Activated T-helper 1 cell treated with anti-CD3 and anti-CD28 coated beads, Interleukin-12 subunit alpha, Interleukin-12 subunit beta, Interleukin-2, Interleukin-4 antibody, amounts not matched to agents 30 ng/mL and 10 ng/mL and 1 ng/mL, durations not matched to agents 14 hours and 24 hours and 36 hours (primary cell): ENCODE measurements at regions not wholly inside any gene's neighbourhood (a gene's known extent, or its start where the extent isn't known, plus 50 kb on each side); places are given as distances from the start of the nearest gene placed in this dataset.
"Not testable (repeated sequence)": the region's sequence is repeated elsewhere in the genome, so short reads cannot be mapped to it uniquely, and the experiment has no call there.

Experiments
- DNase-seq: peaks from one replicate; pipeline ENCODE4 v3.0.0; 2021; ENCODE audit warnings: low spot score
- H3K27ac Mint-ChIP-seq: one replicate; pipeline ENCODE4 v1.8.0; 2021; ENCODE audit warnings: mild to moderate bottlenecking, mixed read lengths
- H3K27me3 Mint-ChIP-seq: one replicate; pipeline ENCODE4 v1.8.0; 2022; ENCODE audit warnings: mild to moderate bottlenecking, moderate library complexity, mixed read lengths; ENCODE audit not compliant: insufficient read depth
- H3K36me3 Mint-ChIP-seq: one replicate; pipeline ENCODE4 v1.8.0; 2021; ENCODE audit warnings: low read depth, mixed read lengths
- H3K4me1 Mint-ChIP-seq: one replicate; pipeline ENCODE4 v1.8.0; 2021; ENCODE audit warnings: low read depth, mixed read lengths
- H3K4me3 Mint-ChIP-seq: one replicate; pipeline ENCODE4 v1.8.0; 2021; ENCODE audit warnings: mild to moderate bottlenecking, moderate library complexity, mixed read lengths
- H3K9me3 Mint-ChIP-seq: one replicate; pipeline ENCODE4 v1.8.0; 2021; ENCODE audit warnings: mixed read lengths
- intact Hi-C: fragments of 100-400 bp; cut with micrococcal nuclease; formaldehyde crosslinking; loops from one replicate; pipeline ENCODE4 v1.15.1; 2024

- H3K36me3 Mint-ChIP-seq = no peaks in the 10 kb centered on the region
- no peak overlapping the region for H3K27ac Mint-ChIP-seq
- DNase-seq = no peak
- H3K4me1 Mint-ChIP-seq = no peaks in the 10 kb centered on the region
- intact Hi-C loops = no loop called here
- peaks cover 1% of the 10 kb centered on the region for H3K9me3 Mint-ChIP-seq
- no peaks in the 10 kb centered on the region for H3K27me3 Mint-ChIP-seq
- no peak overlapping the region for H3K4me3 Mint-ChIP-seq
These were observed 360.2 kb upstream of the ARHGEF26 start for GRCh38 chr3:153760948-153761347.

GRCh38 chr3:153762411-153763235 is 358.6 kb upstream of the ARHGEF26 start:
- no peaks in the 10 kb centered on the region for H3K4me1 Mint-ChIP-seq
- no peaks in the 10 kb centered on the region for H3K27me3 Mint-ChIP-seq
- no peak overlapping the region for H3K4me3 Mint-ChIP-seq
- peaks cover 2% of the 10 kb centered on the region for H3K36me3 Mint-ChIP-seq
- H3K9me3 Mint-ChIP-seq = peaks cover 5% of the 10 kb centered on the region
- intact Hi-C loops = no loop called here
- no peak overlapping the region for H3K27ac Mint-ChIP-seq
- no peak for DNase-seq

GRCh38 chr3:153767601-153768560 is 353.3 kb upstream of the ARHGEF26 start:
- Mint-ChIP-seq H3K27me3 (peaks cover 14% of the 10 kb centered on the region), H3K27ac (no peak overlapping the region), H3K4me1 (no peaks in the 10 kb centered on the region), H3K36me3 (peaks cover 2% of the 10 kb centered on the region), H3K9me3 (peaks cover 22% of the 10 kb centered on the region), H3K4me3 (no peak overlapping the region)
- DNase-seq = no peak
- intact Hi-C loops = loop anchor here (1.0 to 5.0 kb wide), 3 partner anchors 147 to 546 kb away; no protein-coding TSS in a partner anchor

GRCh38 chr3:153768561-153769469 is 352.4 kb upstream of the ARHGEF26 start:
- Mint-ChIP-seq H3K4me3 (no peak overlapping the region), H3K4me1 (no peaks in the 10 kb centered on the region), H3K9me3 (peaks cover 22% of the 10 kb centered on the region), H3K36me3 (peaks cover 2% of the 10 kb centered on the region), H3K27ac (no peak overlapping the region), H3K27me3 (peaks cover 17% of the 10 kb centered on the region)
- intact Hi-C loops = loop anchor here (1.0 to 5.0 kb wide), 7 partner anchors 244 to 743 kb away; partner anchors contain the start of gene RAP2B
- DNase-seq = peak; percentile 35

- Mint-ChIP-seq H3K27ac (no peak overlapping the region), H3K9me3 (no peaks in the 10 kb centered on the region), H3K27me3 (peaks cover 13% of the 10 kb centered on the region), H3K36me3 (no peaks in the 10 kb centered on the region), H3K4me3 (no peak overlapping the region), H3K4me1 (no peaks in the 10 kb centered on the region)
- intact Hi-C loops = no loop called here
- no peak for DNase-seq
These were observed 338.1 kb upstream of the ARHGEF26 start for GRCh38 chr3:153783106-153783505.

GRCh38 chr3:153783741-153784480 is 337.3 kb upstream of the ARHGEF26 start:
- peaks cover 7% of the 10 kb centered on the region for H3K27me3 Mint-ChIP-seq
- DNase-seq = no peak
- H3K9me3 Mint-ChIP-seq = no peaks in the 10 kb centered on the region
- intact Hi-C loops = no loop called here
- no peak overlapping the region for H3K27ac Mint-ChIP-seq
- no peaks in the 10 kb centered on the region for H3K4me1 Mint-ChIP-seq
- H3K36me3 Mint-ChIP-seq = no peaks in the 10 kb centered on the region
- no peak overlapping the region for H3K4me3 Mint-ChIP-seq

GRCh38 chr3:153785901-153786300 is 335.3 kb upstream of the ARHGEF26 start:
- Mint-ChIP-seq H3K27ac (no peak overlapping the region), H3K4me1 (no peaks in the 10 kb centered on the region), H3K9me3 (peaks cover 2% of the 10 kb centered on the region), H3K36me3 (no peaks in the 10 kb centered on the region), H3K4me3 (no peak overlapping the region), H3K27me3 (peaks cover 5% of the 10 kb centered on the region)
- intact Hi-C loops = no loop called here
- DNase-seq = no peak

- H3K27me3 Mint-ChIP-seq = no peaks in the 10 kb centered on the region
- no peaks in the 10 kb centered on the region for H3K36me3 Mint-ChIP-seq
- H3K4me3 Mint-ChIP-seq = no peak overlapping the region
- no peaks in the 10 kb centered on the region for H3K4me1 Mint-ChIP-seq
- DNase-seq = no peak
- H3K9me3 Mint-ChIP-seq = peaks cover 14% of the 10 kb centered on the region
- H3K27ac Mint-ChIP-seq = no peak overlapping the region
- intact Hi-C loops = no loop called here
These were observed 331.8 kb upstream of the ARHGEF26 start for GRCh38 chr3:153789380-153789779.

GRCh38 chr3:153797056-153797455 is 324.1 kb upstream of the ARHGEF26 start:
- H3K4me1 Mint-ChIP-seq, H3K36me3 Mint-ChIP-seq, H3K27ac Mint-ChIP-seq, H3K27me3 Mint-ChIP-seq, H3K4me3 Mint-ChIP-seq, H3K9me3 Mint-ChIP-seq, DNase-seq, intact Hi-C loops: not testable (repeated sequence)

- H3K27ac Mint-ChIP-seq = no peak overlapping the region
- no peaks in the 10 kb centered on the region for H3K4me1 Mint-ChIP-seq
- no peak overlapping the region for H3K4me3 Mint-ChIP-seq
- no peaks in the 10 kb centered on the region for H3K9me3 Mint-ChIP-seq
- no peak for DNase-seq
- intact Hi-C loops = no loop called here
- peaks cover 2% of the 10 kb centered on the region for H3K27me3 Mint-ChIP-seq
- H3K36me3 Mint-ChIP-seq = no peaks in the 10 kb centered on the region
These were observed 312.1 kb upstream of the ARHGEF26 start for GRCh38 chr3:153809097-153809496.

GRCh38 chr3:153818338-153818737 is 302.9 kb upstream of the ARHGEF26 start:
- Mint-ChIP-seq H3K27ac (no peak overlapping the region), H3K4me1 (no peaks in the 10 kb centered on the region), H3K4me3 (no peak overlapping the region), H3K9me3 (no peaks in the 10 kb centered on the region), H3K36me3 (no peaks in the 10 kb centered on the region), H3K27me3 (no peaks in the 10 kb centered on the region)
- intact Hi-C loops = no loop called here
- no peak for DNase-seq

GRCh38 chr3:153820035-153820434 is 301.2 kb upstream of the ARHGEF26 start:
- Mint-ChIP-seq H3K4me3 (no peak overlapping the region), H3K27ac (no peak overlapping the region)

More at GRCh38 chr3:153820035-153820434, 301.2 kb upstream of the ARHGEF26 start:
- no peak for DNase-seq
- H3K9me3 Mint-ChIP-seq = no peaks in the 10 kb centered on the region
- no peaks in the 10 kb centered on the region for H3K27me3 Mint-ChIP-seq
- intact Hi-C loops = no loop called here
- H3K36me3 Mint-ChIP-seq = no peaks in the 10 kb centered on the region
- H3K4me1 Mint-ChIP-seq = no peaks in the 10 kb centered on the region
